BLaER1 treated with 17β-estradiol and CSF1 and Interleukin-3, amounts not matched to agents 10 nM and 100 nM (cell line): ENCODE measurements at regions not wholly inside any gene's neighbourhood (a gene's known extent, or its start where the extent isn't known, plus 50 kb on each side); places are given as distances from the start of the nearest gene placed in this dataset.
"Not testable (repeated sequence)": the region's sequence is repeated elsewhere in the genome, so short reads cannot be mapped to it uniquely, and the experiment has no call there.

ENCODE experiments used
- H3K27ac ChIP-seq, 11 experiments: shearing (Covaris generic); formaldehyde crosslinking; 2 replicates each; pipeline ENCODE4 v1.8.1; 2022
- H3K27me3 ChIP-seq, 11 experiments: shearing (Covaris generic); formaldehyde crosslinking; 2 replicates each; pipeline ENCODE4 v1.8.1; 2022
- H3K36me3 ChIP-seq, 11 experiments: shearing (Covaris generic); formaldehyde crosslinking; 2 replicates each; pipeline ENCODE4 v1.8.1; 2022
- H3K4me1 ChIP-seq, 10 experiments: shearing (Covaris generic); formaldehyde crosslinking; 2 replicates each; pipeline ENCODE4 v1.8.1; 2022
- H3K4me2 ChIP-seq, 11 experiments: shearing (Covaris generic); formaldehyde crosslinking; 2 replicates each; pipeline ENCODE4 v1.8.1; 2022
- H3K4me3 ChIP-seq, 10 experiments: shearing (Covaris generic); formaldehyde crosslinking; 2 replicates each; pipeline ENCODE4 v1.8.1; 2022
- H3K9ac ChIP-seq, 11 experiments: shearing (Covaris generic); formaldehyde crosslinking; 2 replicates each; pipeline ENCODE4 v1.8.1; 2022
- H3K9me3 ChIP-seq, 11 experiments: shearing (Covaris generic); formaldehyde crosslinking; replicated peaks in 1 of 11; 2 replicates each; pipeline ENCODE4 v1.8.1; 2022
- H4K20me1 ChIP-seq, 11 experiments: shearing (Covaris generic); formaldehyde crosslinking; 2 replicates each; pipeline ENCODE4 v1.8.1; 2022

- not testable (repeated sequence) for H3K4me2 ChIP-seq, H4K20me1 ChIP-seq, H3K9me3 ChIP-seq, H3K27me3 ChIP-seq, H3K4me3 ChIP-seq, H3K36me3 ChIP-seq, H3K4me1 ChIP-seq, H3K27ac ChIP-seq, H3K9ac ChIP-seq
These were observed 211.5 kb upstream of the PLGLB2 start for GRCh38 chr2:87536427-87536826.

GRCh38 chr2:87537251-87537671 lies 210.6 kb upstream of the PLGLB2 start:
- H3K27me3 ChIP-seq, H4K20me1 ChIP-seq, H3K9ac ChIP-seq, H3K4me3 ChIP-seq, H3K4me1 ChIP-seq, H3K27ac ChIP-seq, H3K9me3 ChIP-seq, H3K36me3 ChIP-seq: not testable (repeated sequence)
- H3K4me2 ChIP-seq, result 0 out of 22 replicates have a peak overlapping the region, but pooled peaks of 1 of the 11 experiments have one; percentile 30

- H3K4me2 ChIP-seq, H3K9me3 ChIP-seq, H3K4me1 ChIP-seq, H3K27me3 ChIP-seq, H3K4me3 ChIP-seq, H3K36me3 ChIP-seq, H3K27ac ChIP-seq, H3K9ac ChIP-seq, H4K20me1 ChIP-seq: not testable (repeated sequence)
These were observed 209.6 kb upstream of the PLGLB2 start for GRCh38 chr2:87538268-87538667.

- H3K36me3 ChIP-seq, H3K9me3 ChIP-seq, H3K9ac ChIP-seq, H3K27me3 ChIP-seq, H3K4me3 ChIP-seq, H3K27ac ChIP-seq, H3K4me1 ChIP-seq, H4K20me1 ChIP-seq: not testable (repeated sequence)
- peak overlapping the region in 2 of 11 experiments; percentile 27 to 46; a peak in 4 of 22 replicates for H3K4me2 ChIP-seq
These were observed 208.5 kb upstream of the PLGLB2 start for GRCh38 chr2:87539151-87539943.

GRCh38 chr2:87540242-87540641 lies 207.6 kb upstream of the PLGLB2 start:
- H3K36me3 ChIP-seq, H3K9ac ChIP-seq, H3K4me1 ChIP-seq, H3K9me3 ChIP-seq, H3K27me3 ChIP-seq, H4K20me1 ChIP-seq, H3K4me2 ChIP-seq, H3K27ac ChIP-seq, H3K4me3 ChIP-seq: not testable (repeated sequence)

GRCh38 chr2:87542599-87543174 lies 205.2 kb upstream of the PLGLB2 start:
- not testable (repeated sequence) for H3K9ac ChIP-seq, H3K27me3 ChIP-seq, H3K9me3 ChIP-seq, H3K4me2 ChIP-seq, H3K4me3 ChIP-seq, H3K4me1 ChIP-seq, H3K36me3 ChIP-seq, H3K27ac ChIP-seq, H4K20me1 ChIP-seq

- not testable (repeated sequence) for H3K9ac ChIP-seq, H3K27me3 ChIP-seq, H3K9me3 ChIP-seq, H3K4me3 ChIP-seq, H3K36me3 ChIP-seq, H4K20me1 ChIP-seq, H3K27ac ChIP-seq, H3K4me1 ChIP-seq, H3K4me2 ChIP-seq
These were observed 204.1 kb upstream of the PLGLB2 start for GRCh38 chr2:87543797-87544196.

GRCh38 chr2:87547106-87547505 lies 200.8 kb upstream of the PLGLB2 start:
- not testable (repeated sequence) for H3K4me3 ChIP-seq, H4K20me1 ChIP-seq, H3K27ac ChIP-seq, H3K27me3 ChIP-seq, H3K4me2 ChIP-seq, H3K36me3 ChIP-seq, H3K9ac ChIP-seq, H3K4me1 ChIP-seq, H3K9me3 ChIP-seq

- H3K27ac ChIP-seq, result not testable (repeated sequence)
These were observed 199.9 kb upstream of the PLGLB2 start for GRCh38 chr2:87547966-87548365.

GRCh38 chr2:87548681-87549536 lies 199.0 kb upstream of the PLGLB2 start:
- not testable (repeated sequence) for H3K9ac ChIP-seq, H3K4me2 ChIP-seq, H3K27me3 ChIP-seq, H3K4me3 ChIP-seq, H3K4me1 ChIP-seq, H3K36me3 ChIP-seq, H4K20me1 ChIP-seq, H3K9me3 ChIP-seq, H3K27ac ChIP-seq

More at GRCh38 chr2:87547966-87548365, 199.9 kb upstream of the PLGLB2 start:
- not testable (repeated sequence) for H3K9me3 ChIP-seq, H4K20me1 ChIP-seq, H3K9ac ChIP-seq, H3K4me2 ChIP-seq, H3K4me3 ChIP-seq, H3K36me3 ChIP-seq, H3K27me3 ChIP-seq, H3K4me1 ChIP-seq

- H3K36me3 ChIP-seq, H3K27me3 ChIP-seq, H3K27ac ChIP-seq, H4K20me1 ChIP-seq, H3K4me3 ChIP-seq, H3K4me1 ChIP-seq, H3K9ac ChIP-seq, H3K9me3 ChIP-seq, H3K4me2 ChIP-seq: not testable (repeated sequence)
These were observed 198.2 kb upstream of the PLGLB2 start for GRCh38 chr2:87549561-87550202.

- not testable (repeated sequence) for H3K27me3 ChIP-seq, H3K9me3 ChIP-seq
These were observed 193.2 kb upstream of the PLGLB2 start for GRCh38 chr2:87554678-87555077.

GRCh38 chr2:87555082-87555481 lies 192.8 kb upstream of the PLGLB2 start:
- not testable (repeated sequence) for H3K27ac ChIP-seq, H3K27me3 ChIP-seq, H3K4me1 ChIP-seq, H3K36me3 ChIP-seq, H3K4me2 ChIP-seq, H3K9ac ChIP-seq, H3K4me3 ChIP-seq, H4K20me1 ChIP-seq, H3K9me3 ChIP-seq

More at GRCh38 chr2:87554678-87555077, 193.2 kb upstream of the PLGLB2 start:
- not testable (repeated sequence) for H3K4me1 ChIP-seq, H3K27ac ChIP-seq, H3K36me3 ChIP-seq, H3K4me3 ChIP-seq, H4K20me1 ChIP-seq, H3K4me2 ChIP-seq, H3K9ac ChIP-seq

GRCh38 chr2:87559001-87559400 lies 188.9 kb upstream of the PLGLB2 start:
- not testable (repeated sequence) for H3K9me3 ChIP-seq, H3K9ac ChIP-seq, H3K4me3 ChIP-seq, H3K27me3 ChIP-seq, H3K4me1 ChIP-seq, H3K27ac ChIP-seq, H3K36me3 ChIP-seq, H3K4me2 ChIP-seq, H4K20me1 ChIP-seq
